GM21423 (cell line): ENCODE measurements at regions not wholly inside any gene's neighbourhood (a gene's known extent, or its start where the extent isn't known, plus 50 kb on each side); places are given as distances from the start of the nearest gene placed in this dataset.

Source experiments
- ATAC-seq: cut with Tn5 transposase; IDR thresholded peaks from one replicate; pipeline ENCODE4 v1.9.1; 2021; ENCODE audit warnings: mild to moderate bottlenecking, moderate library complexity; ENCODE audit not compliant: unreplicated experiment

- ATAC-seq = no peak
These were observed 612.3 kb upstream of the SLITRK5 start for GRCh38 chr13:87058786-87059329.

- no peak for ATAC-seq
These were observed 592.0 kb upstream of the SLITRK5 start for GRCh38 chr13:87078947-87079795.

- ATAC-seq = no peak
These were observed 590.9 kb upstream of the SLITRK5 start for GRCh38 chr13:87080100-87080779.

GRCh38 chr13:87084192-87084591, 587.0 kb upstream of the SLITRK5 start:
- ATAC-seq = no peak

- no peak for ATAC-seq
These were observed 583.4 kb upstream of the SLITRK5 start for GRCh38 chr13:87087741-87088140.

GRCh38 chr13:87089391-87089790, 581.8 kb upstream of the SLITRK5 start:
- ATAC-seq = no peak

GRCh38 chr13:87093399-87093798, 577.8 kb upstream of the SLITRK5 start:
- ATAC-seq = no peak

- no peak for ATAC-seq
These were observed 576.5 kb upstream of the SLITRK5 start for GRCh38 chr13:87094646-87095045.

- ATAC-seq = no peak
These were observed 570.7 kb upstream of the SLITRK5 start for GRCh38 chr13:87100431-87100830.

- ATAC-seq = no peak
These were observed 563.5 kb upstream of the SLITRK5 start for GRCh38 chr13:87107651-87108050.

- ATAC-seq = no peak
These were observed 550.7 kb upstream of the SLITRK5 start for GRCh38 chr13:87120476-87120875.

GRCh38 chr13:87122551-87122950, 548.6 kb upstream of the SLITRK5 start:
- no peak for ATAC-seq

GRCh38 chr13:87123987-87124784, 547.0 kb upstream of the SLITRK5 start:
- ATAC-seq = no peak

GRCh38 chr13:87124785-87125074, 546.4 kb upstream of the SLITRK5 start:
- ATAC-seq = no peak

GRCh38 chr13:87128036-87128435, 543.1 kb upstream of the SLITRK5 start:
- ATAC-seq = no peak

- ATAC-seq = no peak
These were observed 542.7 kb upstream of the SLITRK5 start for GRCh38 chr13:87128491-87128890.

- no peak for ATAC-seq
These were observed 541.4 kb upstream of the SLITRK5 start for GRCh38 chr13:87129602-87130300.

GRCh38 chr13:87130423-87130822, 540.7 kb upstream of the SLITRK5 start:
- no peak for ATAC-seq

- ATAC-seq = no peak
These were observed 539.6 kb upstream of the SLITRK5 start for GRCh38 chr13:87131611-87132010.

- no peak for ATAC-seq
These were observed 532.3 kb upstream of the SLITRK5 start for GRCh38 chr13:87138866-87139265.

GRCh38 chr13:87147076-87147475, 524.1 kb upstream of the SLITRK5 start:
- ATAC-seq = no peak
